LHCN-M2 (cell line): ENCODE measurements at regions not wholly inside any gene's neighbourhood (a gene's known extent, or its start where the extent isn't known, plus 50 kb on each side); places are given as distances from the start of the nearest gene placed in this dataset.
"Not testable (repeated sequence)": the region's sequence is repeated elsewhere in the genome, so short reads cannot be mapped to it uniquely, and the experiment has no call there.

ENCODE experiments used
- DNase-seq: peaks from one replicate; pipeline ENCODE4 v3.0.0-alpha.2; 2012; ENCODE audit warnings: low read depth

DNA sequence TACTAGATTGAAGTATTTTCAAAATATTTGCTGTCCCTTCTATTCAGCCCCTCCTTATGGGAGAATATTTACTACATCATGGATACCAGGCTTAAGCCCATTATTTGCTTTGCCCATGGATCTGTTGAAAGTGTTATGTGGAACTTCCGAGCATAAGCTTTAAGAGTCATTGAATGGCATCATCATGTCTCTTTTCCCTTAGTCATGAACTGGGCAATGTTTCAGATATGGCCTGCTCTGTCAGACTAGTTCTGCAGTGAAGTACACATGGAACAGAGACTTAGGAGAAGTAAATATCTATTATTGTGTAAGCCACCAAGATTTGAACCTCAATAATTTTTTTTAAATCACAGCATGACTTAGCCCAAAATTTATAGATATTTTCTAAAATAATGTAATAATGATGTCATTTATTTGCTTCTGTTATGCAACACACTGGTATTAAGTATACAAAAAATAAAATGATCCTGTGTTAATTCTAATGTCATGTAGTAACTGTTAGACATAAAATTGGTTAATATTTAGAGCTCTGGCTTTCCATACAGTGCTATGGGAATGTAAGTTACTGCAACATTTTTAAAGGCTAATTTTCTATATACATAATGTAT, 1097.3 kb downstream of the SLC16A7 start:
- peak; percentile 12 for DNase-seq

DNA sequence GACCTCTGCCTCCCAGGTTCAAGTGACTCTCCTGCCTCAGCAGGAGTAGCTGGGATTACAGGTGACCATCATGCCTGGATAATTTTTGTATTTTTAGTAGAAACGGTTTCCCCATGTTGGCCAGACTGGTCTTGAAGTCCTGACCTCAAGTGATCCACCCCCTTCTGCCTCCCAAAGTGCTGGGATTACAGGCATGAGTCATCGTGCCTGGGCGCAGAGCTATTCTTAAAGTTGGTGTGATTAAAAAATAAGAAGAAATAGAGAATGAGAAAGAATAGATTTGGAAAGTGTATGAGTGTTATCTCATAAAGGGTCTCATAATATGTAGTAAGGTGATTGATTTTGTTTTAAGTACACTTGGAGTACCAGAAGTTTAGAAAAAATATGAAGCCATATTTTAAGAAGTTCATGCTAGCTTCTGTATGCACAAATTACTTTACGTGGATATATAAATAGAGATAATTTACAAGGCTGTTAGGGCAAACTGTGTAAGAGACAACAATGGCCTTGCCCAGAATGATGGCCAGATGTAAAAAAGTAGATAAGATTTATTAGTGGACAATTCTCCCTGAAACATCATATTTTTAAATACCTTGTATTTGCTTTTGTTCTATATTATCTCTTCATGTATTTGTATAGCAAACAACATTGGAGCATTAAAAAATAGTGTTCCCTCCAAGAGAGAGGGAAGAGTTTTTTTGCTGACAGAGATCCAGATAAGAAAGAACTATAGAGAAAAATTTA, 1108.5 kb downstream of the SLC16A7 start:
- peak; percentile 3 for DNase-seq

DNA sequence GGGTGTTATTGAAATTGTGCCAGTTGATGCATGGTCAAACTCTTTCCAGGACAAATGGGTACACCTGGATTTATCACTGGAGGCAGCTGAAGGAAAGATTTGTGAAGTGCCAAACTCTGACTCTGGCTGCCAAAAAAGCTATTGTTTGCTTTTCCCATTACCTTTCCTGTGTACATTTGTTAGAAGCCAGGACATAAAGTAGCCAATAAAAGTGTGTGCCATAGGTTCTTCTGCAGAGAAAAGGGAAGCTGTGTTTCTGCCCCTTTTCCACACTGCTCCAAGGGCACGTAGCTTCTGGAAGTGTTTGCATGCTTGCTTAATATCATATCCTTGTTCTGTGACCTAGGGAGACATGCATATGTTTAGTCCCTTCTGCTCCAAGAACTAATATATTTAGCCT, 1114.4 kb downstream of the SLC16A7 start:
- DNase-seq: no peak

DNA sequence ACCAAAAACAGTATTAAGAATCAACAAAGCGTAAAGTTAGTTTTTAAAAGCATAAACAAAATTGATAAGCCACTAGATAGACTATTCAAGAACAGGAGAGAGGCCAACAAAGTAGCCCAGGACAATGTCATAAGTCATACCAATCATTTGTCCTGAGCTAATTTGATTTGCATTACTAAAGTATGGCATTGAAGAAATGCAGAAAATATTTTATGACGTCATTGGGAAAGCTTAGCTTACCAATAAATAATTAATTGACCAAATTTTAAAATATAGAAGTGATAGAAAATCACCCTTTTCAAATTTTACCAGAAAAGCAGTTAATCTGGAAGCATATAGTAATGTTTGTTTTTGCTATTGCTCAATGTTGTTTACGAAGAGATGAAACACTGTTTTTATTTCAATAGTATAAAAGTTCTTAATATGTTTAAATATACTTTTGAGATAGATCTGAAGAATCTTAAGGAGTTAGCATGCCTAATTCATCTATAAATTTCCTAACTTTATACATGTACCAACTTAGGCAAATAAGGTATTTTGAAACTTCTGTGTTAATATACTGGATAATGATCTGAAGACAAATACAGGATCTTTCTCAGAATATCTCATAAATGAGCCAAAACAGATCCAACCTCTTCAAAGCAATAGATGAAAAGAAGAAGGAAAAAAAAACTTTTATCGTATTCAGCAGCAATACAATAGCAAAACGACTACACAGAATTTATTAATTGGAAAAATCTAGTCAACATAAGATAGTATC, 1118.5 kb downstream of the SLC16A7 start:
- no peak for DNase-seq

DNA sequence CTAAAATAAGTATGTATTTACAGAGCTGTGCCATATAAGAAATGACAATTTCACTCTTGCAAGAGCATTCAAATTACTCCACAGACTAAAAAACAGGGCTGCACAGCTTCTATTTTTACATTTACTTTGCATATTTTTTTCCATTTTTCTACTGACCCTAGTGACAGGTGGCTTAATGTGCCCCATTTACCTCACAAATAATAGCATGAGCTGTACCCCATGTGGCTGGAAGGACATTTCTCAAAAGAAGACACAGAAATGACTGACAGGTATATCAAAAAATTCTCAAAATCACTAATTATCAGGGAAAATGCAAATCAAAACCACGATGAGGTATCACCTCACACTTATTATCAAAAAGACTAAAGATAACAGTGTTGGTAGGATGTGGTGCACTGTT, 1128.6 kb downstream of the SLC16A7 start:
- DNase-seq: no peak

DNA sequence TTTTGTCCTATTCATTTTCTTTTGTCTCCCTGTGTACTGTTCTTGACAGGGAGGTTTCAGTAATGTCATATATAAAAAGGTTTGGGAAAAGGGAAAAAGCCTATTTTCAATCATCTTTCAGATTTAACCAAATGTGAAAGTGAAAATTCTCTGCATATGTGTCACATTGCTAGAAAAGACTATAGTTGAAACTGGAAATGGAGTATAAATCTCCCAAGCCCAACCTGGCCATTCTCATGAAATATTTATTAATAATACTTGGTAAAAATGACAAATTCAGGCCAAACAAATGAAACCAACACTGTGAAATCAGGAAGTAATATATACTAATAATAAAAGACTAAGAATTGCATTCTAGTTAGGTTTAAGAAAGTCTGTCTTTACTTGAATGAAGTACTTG, 1129.2 kb downstream of the SLC16A7 start:
- no peak for DNase-seq

DNA sequence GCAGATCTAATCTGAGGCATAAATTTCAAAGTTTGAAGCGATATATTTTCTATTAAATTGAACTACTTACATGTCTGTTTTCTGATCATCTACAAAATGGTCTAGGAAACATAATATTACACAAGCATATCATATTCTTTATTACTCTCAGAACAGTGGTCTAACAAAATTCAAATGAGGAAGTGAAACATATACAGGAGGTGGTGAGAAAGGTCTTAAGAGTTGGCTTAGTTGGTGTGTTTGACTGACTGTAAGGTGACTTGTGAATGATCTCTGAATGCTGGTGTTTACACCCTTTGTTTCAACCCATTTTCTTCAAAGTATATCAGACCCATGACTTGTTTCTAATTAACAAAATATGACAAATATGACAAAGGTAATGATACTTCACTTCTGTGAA, 1156.8 kb downstream of the SLC16A7 start:
- no peak for DNase-seq

DNA sequence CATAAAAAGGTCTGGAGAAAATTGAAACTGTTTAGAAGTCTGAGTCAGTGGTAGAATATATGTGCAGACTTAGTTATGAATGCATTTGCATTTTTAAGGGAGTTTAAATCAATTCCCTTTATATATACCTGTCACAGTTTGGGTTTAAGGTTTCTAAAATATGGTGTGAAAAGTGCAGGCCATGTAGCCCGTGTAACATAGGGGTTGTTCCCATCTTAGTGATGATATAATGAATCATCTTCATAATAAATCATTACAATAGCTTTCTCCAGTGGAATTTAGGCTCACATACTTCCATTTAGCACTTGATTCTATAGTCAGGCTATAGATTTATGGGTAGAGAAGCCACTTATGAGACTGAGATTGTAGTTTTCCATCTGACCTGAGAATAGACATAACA, 1162.4 kb downstream of the SLC16A7 start:
- no peak for DNase-seq

DNA sequence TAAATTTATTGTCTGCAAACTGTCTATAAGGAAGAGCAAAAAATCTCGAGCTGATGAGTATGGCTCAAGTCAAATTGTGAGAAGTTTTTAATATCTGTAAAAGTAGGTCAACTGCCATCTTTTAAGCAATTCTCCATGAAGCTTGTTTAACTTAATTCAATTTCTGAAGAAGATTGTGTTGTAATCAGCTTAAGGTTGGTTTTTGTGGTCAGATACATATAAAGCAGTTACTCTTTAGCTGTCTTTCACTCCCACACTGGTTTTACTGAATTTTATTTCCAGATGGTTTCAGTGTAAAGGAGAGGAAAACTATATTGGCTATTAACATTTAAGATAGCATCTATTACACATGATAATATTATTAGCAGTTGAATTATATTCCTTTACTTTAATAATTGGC, 1165.1 kb downstream of the SLC16A7 start:
- DNase-seq: no peak

DNA sequence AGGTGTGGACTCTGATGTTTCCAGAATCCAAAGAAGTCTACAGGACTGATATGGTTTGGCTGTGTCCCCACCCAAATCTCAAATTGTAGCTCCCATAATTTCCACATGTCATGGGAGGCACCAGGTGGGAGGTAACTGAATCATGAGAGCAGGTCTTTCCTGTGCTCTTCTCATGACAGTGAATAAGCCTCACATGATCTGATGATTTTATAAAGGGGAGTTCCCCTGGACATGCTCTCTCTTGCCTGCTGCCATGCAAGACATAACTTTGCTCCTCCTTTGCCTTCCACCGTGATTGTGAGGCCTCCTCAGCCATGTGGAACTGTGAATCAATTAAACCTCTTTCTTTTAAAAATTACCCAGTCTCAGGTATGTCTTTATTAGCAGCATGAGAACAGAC, 1205.3 kb downstream of the SLC16A7 start:
- DNase-seq: not testable (repeated sequence)

DNA sequence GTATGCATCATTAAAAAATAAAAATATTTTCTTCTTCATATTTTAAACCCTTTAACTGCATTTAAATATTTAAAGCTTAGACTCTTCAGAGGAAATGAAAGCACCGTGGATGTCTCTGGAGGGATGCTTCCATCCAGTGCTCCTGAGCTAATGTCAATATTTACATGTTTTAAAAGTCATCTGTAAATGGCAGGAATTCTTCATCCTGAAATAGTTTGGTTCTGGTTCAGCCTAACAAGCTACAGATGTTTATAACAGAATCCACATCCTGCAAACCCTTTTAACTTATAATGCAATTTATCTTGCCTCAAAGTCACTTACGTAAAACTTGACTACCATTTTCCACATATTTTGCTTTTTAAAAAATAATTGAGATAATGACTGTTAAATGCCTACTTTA, 1207.3 kb downstream of the SLC16A7 start:
- DNase-seq: no peak

DNA sequence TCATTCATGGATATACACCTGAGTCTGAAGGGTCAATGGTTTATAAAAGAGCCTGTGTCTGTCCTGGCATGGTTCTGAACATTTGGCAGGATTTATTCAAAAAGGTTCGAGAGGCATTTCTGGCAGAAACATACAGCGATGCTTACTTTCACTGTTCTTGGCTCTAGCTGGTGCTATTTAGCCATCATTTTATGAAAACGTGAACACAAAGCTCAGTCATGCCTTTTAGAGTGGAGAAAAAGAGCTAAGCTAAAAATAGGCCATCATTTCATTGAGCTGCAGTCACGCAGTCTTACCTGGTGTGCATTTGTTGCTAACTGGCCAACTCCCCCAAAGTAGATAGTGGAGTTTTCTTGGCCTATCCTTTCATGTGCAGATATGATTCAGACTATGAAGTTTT, 1209.5 kb downstream of the SLC16A7 start:
- peak; percentile 4 for DNase-seq

DNA sequence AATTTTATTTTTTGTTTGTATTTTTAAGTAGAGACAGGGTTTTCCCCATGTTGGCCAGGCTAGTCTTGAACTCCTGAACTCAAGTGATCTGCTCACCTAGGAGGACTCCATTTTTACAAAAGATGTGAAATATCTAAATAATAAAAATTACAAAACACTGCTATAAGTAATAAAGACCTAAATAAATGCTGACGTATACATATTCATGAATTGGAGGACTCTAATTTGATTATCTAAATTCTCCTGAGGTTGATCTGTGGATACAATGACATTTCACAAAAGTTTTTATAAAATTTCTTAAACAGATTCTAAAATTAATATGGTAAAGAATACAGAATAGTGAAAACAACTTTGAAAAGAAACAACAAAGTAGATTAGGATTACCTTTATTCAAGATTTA, 1224.0 kb downstream of the SLC16A7 start:
- DNase-seq: no peak

DNA sequence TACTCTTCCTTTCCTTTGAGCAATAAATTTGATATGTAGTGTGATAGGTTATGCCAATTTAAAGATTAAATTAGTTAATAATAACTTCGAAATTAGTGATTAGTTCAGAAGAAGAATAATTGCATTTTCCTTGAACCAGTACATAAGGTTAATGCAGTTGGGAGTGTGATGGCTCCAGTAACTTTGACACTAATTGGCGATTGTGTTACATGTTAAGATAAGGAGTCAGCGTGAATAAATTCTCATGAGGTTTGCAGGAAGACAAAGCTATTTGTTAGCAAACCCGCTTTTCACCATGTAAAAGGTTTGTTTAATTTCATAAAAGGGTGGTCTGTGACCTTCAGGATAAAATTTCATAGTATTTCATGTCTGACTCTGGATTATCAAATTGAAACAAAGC, 1226.8 kb downstream of the SLC16A7 start:
- DNase-seq: no peak

DNA sequence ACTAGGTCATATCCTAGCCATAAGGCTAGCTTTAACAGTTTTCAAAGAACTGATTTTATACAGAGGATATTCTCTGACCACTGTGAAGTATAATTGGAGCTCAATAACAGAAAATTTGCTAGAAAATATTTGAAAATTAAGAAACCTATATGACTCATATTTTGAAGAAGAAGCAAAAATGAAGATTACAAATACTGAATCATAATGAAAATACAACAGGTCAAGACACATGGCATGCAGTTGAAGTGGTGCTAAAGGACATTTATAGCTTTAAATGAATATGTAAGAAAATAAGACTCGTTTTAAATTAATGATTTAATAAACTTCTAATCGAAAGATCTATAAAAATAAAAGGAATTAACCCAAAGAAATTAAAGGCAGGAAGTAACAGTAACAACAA, 1234.6 kb downstream of the SLC16A7 start:
- peak; percentile 56 for DNase-seq

DNA sequence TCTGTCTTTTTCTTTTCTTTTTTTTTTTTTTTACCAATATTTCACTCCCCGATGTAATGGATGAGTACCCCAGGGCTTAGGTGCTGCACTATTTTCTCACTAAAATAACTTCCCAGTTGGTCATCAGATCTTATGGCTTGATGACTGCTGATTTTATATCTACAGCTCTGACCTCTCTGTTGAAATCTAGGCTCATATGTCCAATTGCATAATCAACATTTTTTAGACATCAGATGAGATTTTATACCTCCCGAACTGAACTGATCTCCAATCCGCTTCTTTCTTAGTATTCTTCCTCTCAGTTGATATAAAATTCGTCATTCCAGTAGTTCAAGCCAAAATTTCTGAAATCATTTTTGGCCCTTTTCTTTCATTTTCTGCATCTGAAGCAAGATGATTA, 1236.5 kb downstream of the SLC16A7 start:
- DNase-seq: peak; percentile 58

DNA sequence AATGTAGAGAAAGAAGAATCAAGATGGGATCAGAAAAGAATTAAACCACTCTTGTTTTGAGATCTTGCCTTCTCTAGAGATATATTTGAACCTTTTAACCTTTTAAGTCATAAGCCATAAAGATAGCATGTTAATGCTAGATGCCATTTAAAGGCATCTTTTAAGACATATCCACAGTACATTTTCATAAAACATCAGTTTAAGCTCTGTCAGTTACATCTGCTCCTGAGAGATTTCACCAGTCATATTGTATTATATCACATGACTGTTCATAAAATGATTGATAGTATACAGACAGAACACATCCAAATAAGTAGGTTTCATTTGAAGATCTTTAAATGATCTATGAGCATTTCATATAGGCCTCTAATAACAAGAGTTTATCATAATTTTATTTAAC, 1238.5 kb downstream of the SLC16A7 start:
- DNase-seq: no peak

DNA sequence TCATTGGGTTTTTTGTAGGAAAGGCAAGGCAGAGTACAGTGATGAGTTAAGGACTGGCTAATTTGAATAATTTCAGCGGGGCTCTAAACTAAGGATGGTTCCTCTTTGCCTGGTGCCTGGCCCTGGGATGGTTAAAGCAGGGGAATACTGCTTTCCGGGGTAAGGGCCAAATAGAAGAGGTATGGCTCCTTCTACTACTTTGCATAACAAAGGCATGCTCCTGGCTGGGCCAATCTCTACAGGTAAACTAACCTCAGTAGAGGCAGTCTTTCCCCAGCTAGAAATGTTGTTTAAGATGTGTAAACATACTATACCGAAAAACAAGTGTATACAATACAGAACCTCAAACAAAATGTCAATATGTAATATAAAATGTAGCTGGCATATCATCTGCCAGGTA, 1239.0 kb downstream of the SLC16A7 start:
- no peak for DNase-seq

DNA sequence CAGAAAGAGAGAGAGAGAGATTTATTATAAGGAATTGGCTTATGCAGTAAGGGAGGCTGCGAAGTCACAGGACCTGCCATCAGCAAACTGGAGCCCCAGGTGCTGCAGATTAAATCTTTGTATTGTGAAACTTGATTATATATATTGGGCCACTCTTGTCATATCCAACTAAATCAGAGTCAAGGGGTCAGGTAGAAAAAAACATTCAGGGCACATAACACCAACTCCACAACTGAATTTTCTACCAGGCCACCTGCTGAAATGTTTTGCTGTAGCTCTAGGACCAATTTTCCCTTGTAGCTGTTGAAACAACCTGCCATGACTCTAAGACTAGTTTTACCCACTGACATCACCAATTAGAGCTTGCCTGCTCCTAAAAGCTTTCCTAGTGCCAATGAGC, 1240.8 kb downstream of the SLC16A7 start:
- DNase-seq: no peak

DNA sequence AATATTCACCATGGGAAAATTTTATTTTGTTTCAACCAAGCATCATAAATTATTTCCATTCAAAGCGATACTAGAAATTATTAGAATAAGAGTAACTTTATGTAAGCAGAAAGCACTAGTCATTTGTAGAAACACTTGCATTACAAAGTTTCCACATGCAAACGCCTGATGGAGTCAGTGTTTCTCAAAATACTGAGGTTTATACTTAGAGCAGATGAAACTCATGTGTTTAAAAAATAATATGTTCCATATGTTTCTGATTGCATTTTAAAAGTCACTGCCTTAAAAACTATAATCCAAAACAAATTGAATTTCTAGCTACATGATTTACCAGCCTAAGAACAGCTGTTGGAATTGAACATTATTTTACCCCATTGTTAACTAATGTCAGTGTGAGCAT, 1246.4 kb downstream of the SLC16A7 start:
- DNase-seq: no peak

DNA sequence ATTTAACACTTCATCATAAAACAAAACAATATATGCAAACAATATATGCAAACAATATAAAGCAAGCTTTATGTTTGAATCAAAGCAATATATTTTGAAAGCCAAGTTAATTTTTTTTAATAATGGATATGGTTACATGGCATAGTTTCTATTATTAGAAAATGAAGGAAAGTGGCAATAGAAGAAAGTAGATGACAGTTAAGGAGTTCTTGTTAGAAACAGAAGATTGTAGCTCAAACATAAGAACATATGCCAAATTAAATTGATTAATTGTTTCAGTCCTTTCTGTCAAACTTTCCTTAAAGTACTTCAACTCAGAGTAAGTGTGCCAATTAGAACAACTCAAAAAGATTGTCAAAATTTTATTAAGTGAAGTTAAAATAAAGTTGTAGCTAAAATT, 1248.3 kb downstream of the SLC16A7 start:
- no peak for DNase-seq

DNA sequence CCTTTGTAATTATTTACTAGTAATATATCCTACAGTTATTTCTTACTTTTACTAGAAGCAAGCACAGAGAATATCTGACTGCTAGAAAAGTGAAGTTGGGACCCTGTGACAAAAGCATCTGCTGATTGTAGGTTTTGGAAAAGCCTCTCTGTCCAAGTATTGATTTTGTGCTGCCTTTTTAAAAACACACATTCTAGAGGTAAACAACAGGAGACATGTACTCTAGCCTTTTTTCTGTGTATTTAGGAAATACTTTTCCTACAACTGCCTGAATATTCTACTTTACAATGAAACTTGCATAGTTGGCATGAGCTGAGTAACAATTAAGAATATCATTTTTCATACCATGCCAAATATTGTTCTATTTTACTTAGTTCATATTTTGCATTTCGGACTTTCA, 1249.0 kb downstream of the SLC16A7 start:
- DNase-seq: no peak

DNA sequence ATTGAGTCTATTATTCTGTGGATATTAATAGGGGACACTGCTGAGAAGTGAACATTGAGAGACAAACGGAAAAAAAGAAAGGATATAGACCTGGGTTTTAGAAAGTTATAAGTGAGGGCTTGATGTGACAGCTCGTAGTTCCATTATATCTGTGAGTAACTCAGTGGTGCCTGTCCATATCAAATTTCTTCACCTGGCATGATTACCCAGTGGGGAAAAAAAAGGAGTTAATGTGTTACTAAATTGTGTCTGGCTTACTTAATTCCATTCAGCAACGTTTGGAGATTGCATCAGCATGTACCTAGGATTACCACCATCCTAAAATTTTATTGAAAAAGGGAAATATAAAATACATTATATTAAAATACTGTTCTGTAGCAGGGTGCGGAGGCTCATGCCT, 1249.9 kb downstream of the SLC16A7 start:
- DNase-seq: no peak
